22Rv1 (cell line): ENCODE measurements at regions not wholly inside any gene's neighbourhood (a gene's known extent, or its start where the extent isn't known, plus 50 kb on each side); places are given as distances from the start of the nearest gene placed in this dataset.

Experiments
- H3K27ac ChIP-seq: fragments of 450-650 bp; 2 replicates; pipeline ENCODE4 v1.5.1; 2017
- ZFX ChIP-seq: fragments of 450-650 bp; IDR thresholded peaks from 2 replicates; pipeline ENCODE4 v1.6.1; 2017; ENCODE audit warnings: antibody characterized with exemption, borderline replicate concordance
- TF ChIP-seq, protein P1 (sequence below): fragments of 450-650 bp; IDR thresholded peaks from 2 replicates; pipeline ENCODE4 v1.5.1; 2017; ENCODE audit warnings: mild to moderate bottlenecking

DNA sequence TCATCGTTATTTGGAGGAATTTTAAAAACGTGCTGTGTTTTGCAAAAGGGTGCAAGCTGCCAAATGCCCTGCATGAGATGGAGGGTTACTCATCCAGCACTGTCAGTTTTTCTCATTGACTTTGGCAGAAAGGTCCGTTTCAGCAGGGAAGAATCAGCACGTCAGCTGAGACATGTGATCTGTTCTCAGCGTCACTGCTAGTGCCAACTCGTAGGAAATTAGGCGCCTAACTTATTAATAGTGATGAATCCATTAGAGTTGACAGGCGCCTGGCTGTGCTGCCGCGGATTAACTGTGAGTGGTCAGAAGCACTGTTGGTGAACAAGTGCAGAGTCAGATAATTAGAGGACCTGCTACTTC is 175.5 kb upstream of the FOXQ1 start:
- H3K27ac ChIP-seq: no peak overlapping the region
- TF ChIP-seq, protein P1, sequence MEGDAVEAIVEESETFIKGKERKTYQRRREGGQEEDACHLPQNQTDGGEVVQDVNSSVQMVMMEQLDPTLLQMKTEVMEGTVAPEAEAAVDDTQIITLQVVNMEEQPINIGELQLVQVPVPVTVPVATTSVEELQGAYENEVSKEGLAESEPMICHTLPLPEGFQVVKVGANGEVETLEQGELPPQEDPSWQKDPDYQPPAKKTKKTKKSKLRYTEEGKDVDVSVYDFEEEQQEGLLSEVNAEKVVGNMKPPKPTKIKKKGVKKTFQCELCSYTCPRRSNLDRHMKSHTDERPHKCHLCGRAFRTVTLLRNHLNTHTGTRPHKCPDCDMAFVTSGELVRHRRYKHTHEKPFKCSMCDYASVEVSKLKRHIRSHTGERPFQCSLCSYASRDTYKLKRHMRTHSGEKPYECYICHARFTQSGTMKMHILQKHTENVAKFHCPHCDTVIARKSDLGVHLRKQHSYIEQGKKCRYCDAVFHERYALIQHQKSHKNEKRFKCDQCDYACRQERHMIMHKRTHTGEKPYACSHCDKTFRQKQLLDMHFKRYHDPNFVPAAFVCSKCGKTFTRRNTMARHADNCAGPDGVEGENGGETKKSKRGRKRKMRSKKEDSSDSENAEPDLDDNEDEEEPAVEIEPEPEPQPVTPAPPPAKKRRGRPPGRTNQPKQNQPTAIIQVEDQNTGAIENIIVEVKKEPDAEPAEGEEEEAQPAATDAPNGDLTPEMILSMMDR: no peak

DNA sequence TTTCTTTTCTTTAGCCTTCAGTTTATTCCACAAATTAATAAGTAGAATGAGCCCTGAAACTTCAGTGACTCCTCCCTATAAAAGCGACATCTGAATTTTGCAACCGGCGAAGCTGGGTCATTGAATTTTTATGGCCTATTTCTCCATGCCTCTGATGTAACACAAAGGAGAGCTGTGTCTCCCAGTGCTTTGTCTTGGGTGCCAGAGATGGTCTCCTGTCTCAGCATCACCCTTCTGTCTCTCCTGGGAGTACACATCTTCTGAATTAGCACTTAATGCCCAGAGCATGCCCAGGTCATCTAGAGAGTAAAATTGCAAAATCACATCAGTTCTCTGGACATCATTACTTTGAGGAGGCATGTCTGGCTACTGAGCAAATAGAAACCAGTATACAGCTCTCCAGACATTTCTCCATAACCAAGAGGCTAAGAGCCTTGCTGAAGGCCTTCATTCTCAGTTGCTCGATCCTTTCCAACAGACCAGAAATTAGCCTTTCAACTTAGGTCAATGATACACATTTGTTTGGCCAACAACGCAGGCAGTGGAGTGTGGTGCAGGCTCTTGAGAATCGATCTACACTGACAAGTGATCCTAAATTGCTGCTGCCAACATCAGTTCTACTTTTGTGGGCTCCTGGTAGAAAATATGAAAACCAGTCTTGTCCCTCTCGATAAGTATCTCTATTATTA is 176.0 kb upstream of the FOXQ1 start:
- TF ChIP-seq ZFX: no peak
- TF ChIP-seq, protein P1: no peak
- H3K27ac ChIP-seq: no peak overlapping the region

DNA sequence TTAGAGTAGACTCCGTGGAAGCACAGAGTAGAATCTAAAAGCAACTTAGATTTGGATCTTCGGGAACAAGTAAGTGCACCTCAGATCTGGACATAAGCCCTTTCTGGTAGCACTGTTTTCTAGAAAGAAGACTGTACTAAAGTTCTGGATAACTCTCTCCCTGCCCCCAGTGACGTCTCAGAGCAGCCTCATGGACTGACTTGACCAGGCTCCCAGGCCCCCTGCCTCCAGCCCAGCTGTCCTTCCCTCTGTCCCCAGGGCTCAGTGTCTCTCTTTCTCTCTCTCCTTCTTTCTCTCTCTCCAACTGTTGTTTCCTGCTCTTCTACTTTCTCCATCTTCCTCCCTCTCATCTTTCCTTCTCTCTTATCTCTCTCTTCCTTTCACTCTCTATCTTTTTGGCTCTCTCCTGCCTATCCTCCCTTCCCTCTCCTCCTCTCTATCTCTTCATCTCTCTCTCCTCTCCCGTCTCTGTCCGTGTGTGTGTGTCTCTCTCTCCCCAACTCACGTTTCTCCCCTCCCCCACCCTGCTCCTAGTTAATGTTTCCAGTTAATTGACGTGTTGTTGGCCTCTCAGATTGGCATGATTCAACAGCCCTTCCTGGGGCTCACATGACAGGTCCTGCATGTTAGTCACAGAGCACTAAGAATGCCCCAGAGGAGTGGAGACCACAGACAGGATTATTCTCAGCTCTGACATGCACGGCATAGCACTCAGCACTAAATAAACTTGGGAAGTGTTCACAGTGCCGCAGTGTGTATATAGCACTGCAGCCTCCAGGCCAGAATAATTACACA is 180.4 kb upstream of the FOXQ1 start:
- H3K27ac ChIP-seq: no peak overlapping the region
- TF ChIP-seq ZFX: no peak
- TF ChIP-seq, protein P1: no peak

DNA sequence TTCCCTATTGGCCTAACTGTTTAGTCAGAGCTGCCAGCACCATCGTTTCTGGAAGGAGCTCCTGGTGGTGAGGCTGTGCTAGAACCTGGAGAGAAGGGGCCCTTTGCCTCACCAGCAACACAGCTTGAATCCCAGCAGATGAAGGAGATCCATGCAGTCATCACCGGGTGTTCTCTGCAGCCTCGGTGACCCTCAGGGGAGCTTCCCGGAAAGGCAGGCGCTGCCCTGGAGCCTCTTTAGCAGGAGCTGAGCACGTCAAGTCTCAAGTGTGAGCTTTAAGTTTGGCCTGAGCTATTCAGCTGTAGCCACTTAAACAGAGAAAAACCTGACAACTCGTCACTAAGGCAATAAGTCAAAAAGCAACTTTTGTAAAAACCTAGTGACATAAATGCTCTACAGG is 181.2 kb upstream of the FOXQ1 start:
- TF ChIP-seq, protein P1: no peak
- TF ChIP-seq ZFX: no peak

DNA sequence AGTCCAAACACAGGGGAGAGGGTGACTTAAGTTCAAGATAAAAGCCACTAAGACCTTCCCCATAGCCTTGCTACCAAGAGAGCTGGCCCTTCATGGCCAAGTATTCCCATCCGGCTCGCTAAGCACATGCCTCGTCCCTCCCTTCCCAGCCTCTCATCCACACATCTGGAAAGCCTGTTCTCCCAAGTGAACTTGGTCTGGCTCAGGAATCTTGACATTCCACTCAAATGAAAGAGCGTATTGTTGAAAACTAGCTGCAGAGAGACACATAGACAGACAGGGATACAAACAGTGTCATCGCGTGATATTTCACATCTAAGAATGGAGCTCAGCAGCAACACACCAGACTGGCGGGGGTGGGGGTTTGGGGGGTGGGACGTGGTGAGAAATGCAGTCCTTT is 182.8 kb upstream of the FOXQ1 start:
- TF ChIP-seq ZFX: no peak
- TF ChIP-seq, protein P1: no peak

More for the DNA sequence above, 181.2 kb upstream of the FOXQ1 start:
- no peak overlapping the region for H3K27ac ChIP-seq

DNA sequence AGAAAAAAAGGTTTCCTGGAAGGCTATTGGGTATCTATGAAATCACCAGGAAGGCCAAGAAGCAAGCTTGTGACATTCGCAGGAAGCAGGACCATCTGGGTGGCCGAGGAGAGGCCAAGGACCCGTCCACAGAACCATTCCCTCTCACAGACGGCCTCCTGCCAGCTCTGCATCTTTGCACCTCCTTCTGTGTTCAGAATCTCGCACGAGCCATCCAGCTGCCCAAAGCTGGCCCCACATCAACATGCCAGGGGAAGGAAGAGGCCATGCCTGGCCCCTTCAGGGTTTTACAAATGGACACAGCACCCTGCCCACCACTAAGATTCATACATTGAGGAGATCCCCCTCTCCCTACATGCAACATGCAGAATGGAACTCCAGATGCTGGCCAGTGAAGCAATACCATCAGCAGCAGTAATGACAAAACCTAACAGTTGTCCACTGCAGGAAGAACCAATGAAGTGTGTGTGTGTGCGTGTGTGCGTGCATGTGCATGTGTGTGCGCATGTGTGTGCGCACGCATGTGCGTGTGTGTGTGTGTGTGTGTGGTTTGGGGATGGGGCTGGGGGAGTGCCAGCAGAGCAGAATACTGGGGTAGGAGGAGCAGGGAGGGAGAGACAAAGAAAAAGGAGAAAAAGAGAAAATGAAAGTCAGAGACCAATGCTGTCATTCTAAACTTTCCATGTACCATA is 184.2 kb upstream of the FOXQ1 start:
- H3K27ac ChIP-seq: no peak overlapping the region
- TF ChIP-seq, protein P1: no peak
- no peak for TF ChIP-seq ZFX

More for the DNA sequence above, 182.8 kb upstream of the FOXQ1 start:
- no peak overlapping the region for H3K27ac ChIP-seq
